ENCODE measurements at regions not wholly inside any gene's neighbourhood (a gene's known extent, or its start where the extent isn't known, plus 50 kb on each side); places are given as distances from the start of the nearest gene placed in this dataset.
"Not testable (repeated sequence)": the region's sequence is repeated elsewhere in the genome, so short reads cannot be mapped to it uniquely, and the experiment has no call there.

GRCh38 chr11:97667057-97667456 is 1277.2 kb downstream of the JRKL start:
- no peak for FAIRE-seq
- no peak for DNase-seq (ENCODE audit: extremely low spot score, insufficient read length, low read depth)

DNA sequence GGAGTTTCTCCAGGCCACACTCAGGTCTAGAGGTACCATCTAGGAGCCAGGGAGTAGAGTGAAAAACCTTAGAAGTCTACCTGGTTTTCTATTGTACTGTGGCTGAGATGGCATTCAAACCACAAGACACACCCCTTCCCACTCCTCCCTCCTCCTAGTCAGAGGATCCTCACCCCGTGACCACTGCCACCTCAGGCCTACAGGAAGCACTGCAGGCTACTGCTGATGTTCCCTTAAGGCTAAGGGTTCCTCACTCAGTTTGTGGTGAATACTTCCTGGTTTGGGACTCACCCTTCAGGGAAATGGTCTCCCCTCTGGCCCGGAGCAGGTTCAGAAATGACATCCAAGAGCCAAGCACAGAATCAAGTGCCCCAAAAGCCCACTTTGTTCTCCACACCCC is 1293.9 kb downstream of the JRKL start:
- FAIRE-seq (no peak), DNase-seq (ENCODE audit: extremely low spot score, insufficient read length, low read depth) (no peak)

DNA sequence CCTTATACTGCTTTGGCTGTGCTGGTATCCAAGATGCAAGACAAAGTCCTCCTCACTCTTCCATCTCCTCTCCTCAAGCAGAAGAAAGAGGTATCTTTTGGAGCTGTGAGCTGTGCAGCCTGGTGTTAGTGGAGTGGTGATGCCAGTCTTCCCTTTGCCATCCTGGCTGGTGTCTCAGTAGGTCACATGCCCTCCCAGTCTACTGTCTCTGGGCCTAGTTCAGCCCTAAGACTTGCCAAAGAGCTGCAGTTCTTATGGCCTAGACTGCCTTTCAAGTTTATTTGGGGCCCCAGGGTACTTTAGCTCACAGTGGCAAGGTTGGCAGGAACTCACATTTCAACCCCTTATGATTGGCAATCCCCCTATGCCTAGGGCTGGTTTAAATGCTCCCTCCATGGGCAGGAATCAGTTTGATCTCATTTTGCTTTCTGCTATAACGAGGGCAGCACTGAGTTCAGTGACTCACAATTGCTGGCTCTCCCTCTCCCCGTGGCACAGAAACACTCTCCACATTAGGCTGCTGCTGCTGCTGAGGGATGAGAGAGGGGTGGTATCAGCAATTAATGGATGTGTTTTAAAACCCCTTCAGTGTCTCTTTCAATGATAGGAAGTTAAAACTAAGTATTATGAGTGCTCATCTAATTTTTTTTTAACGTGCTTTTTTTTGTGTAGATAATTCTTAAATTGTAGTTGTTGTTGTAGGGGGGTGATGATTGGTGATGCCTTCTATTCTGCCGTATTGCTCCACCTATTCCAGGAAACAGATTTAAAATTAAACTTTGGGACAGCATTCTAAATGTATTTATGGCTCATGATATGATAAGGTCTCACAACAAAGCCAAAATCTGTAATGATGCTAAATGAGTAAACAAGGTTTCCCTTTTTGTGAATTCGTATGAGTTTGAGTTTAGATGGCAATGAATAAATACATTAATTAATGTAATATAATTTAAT is 1295.0 kb downstream of the JRKL start:
- no peak for FAIRE-seq
- DNase-seq (ENCODE audit: extremely low spot score, insufficient read length, low read depth), result no peak

DNA sequence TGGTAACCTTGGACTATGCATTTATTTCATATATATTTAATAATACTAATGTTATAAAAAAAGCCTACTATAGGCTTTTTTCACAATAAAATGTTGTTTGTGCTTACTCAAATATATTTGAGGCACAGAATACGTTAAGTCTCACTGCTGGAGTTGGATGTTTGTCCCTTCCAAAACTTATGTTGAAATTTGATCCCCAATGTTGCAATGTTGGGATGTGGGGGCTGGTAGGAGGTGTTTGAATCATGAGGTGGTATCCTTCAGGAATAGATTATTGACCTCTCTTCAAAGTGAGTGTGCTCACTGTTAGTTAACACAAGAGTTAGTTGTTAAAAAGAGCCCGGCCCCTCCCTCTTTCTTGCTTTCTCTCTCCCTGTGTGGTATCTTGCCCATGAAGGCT is 1295.9 kb downstream of the JRKL start:
- no peak for FAIRE-seq

GRCh38 chr11:97687111-97687510 is 1297.3 kb downstream of the JRKL start:
- no peak for DNase-seq (ENCODE audit: extremely low spot score, insufficient read length, low read depth)

More for the DNA sequence above, 1295.9 kb downstream of the JRKL start:
- no peak for DNase-seq (ENCODE audit: extremely low spot score, insufficient read length, low read depth)

DNA sequence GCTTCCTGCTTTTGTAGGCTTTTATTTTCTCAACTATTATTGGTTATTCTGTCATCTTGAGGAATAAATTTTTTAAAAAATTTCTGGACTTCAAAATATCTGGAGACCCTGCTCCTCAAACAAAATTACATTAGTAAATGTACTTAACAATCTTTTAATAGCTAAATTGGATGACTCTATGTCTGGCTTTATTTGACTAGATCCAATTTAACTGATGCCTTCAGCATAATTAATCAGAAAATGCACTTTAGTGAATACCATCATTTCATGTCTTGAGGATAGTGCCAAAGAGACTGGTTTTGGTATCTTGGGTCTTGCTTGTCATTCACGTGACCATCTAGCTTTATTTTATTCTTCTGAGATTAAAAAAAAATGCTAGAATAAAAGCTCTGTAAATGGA is 1301.2 kb downstream of the JRKL start:
- FAIRE-seq (no peak), DNase-seq (ENCODE audit: extremely low spot score, insufficient read length, low read depth) (no peak)

More at GRCh38 chr11:97687111-97687510, 1297.3 kb downstream of the JRKL start:
- FAIRE-seq, result no peak

DNA sequence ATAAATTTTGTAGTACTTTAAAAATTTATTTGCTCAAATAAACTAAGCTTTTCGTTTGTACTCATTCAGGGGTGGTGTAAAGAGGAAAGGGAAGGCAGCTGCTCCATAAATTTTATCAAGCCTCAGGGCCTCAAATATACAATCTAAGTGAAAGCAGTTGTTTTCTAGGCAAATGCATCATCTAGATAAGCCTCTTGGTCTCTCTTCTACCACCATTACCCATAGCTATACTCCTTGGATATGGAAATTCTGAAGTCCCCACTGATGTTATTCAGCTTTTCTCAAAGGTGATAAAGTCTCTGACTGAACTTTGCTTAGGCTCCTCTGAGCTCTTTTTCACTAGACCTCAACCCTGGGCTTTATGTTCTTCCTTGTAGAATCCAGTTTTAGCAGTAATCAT is 1313.1 kb downstream of the JRKL start:
- no peak for FAIRE-seq
- DNase-seq (ENCODE audit: extremely low spot score, insufficient read length, low read depth), result no peak

DNA sequence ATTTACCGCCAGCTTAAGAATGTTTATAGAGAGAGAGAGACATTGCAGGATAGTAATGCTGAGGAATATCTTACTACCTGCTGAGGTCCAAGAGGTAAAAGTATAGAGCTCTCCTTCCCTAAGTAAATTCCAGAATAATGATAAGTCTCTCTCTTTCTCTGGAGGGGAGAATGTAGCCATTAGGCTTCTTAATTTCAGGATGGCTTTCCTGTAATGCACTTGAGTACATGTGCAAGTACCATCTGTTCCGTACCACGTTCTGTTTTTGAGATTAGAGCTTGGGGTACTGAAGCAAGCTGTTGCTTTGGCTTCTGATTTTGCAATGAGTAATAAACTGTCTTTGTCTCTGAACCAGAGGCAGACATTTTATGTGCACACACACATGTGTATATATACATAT is 1314.0 kb downstream of the JRKL start:
- FAIRE-seq, result no peak

DNA sequence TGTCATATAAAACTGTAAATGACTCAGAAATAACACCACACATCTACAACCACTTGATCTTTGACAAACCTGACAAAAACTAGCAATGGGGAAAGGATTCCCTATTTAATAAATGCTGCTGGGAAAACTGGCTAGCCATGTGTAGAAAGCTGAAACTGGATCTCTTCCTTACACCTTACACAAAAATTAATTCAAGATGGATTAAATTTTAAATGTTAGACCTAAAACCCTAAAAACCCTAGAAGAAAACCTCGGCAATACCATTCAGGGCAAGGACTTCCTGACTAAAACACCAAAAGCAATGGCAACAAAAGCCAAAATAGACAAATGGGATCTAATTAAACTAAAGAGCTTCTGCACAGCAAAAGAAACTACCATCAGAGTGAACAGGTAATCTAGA is 1315.3 kb upstream of the CNTN5 start:
- FAIRE-seq; DNase-seq (ENCODE audit: extremely low spot score, insufficient read length, low read depth): not testable (repeated sequence)

More for the DNA sequence above, 1314.0 kb downstream of the JRKL start:
- no peak for DNase-seq (ENCODE audit: extremely low spot score, insufficient read length, low read depth)

DNA sequence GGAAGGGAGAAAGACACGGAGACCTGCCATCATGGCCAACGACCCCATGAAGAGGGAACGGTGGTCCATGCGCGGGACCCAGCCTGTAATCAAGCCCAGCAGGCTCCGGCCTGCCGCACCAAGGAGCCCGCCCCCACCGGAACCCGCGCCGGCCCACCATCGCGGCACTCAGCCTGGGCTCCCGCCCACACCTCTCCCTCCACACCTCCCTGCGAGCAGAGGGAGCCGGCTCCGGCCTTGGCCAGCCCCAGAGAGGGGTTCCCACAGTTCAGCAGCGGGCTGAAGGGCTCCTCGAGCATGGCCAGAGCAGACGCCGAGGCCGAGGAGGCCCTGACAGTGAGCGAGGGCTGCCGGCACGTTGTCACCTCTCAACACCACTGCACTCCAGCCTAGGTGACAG is 1302.8 kb upstream of the CNTN5 start:
- FAIRE-seq, result no peak
- DNase-seq (ENCODE audit: extremely low spot score, insufficient read length, low read depth), result no peak

DNA sequence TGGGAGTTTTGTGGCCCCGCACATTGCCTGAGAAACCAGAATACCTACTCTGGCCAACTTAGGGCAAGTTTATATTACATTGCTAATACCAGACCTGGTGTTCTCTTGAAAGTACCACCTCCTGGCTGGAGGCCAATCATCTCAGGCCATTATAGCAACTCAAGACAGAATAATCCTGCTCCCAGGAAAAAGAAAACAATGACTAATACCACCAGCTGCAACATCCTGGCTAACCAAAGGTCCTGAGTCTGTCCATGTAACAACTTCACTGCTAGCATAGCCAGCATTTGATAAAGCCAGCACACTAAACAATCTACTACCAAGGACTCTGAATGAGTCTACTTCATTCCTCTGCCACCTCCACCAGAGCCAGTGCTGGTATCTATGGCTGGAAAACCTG is 1298.7 kb upstream of the CNTN5 start:
- DNase-seq (ENCODE audit: extremely low spot score, insufficient read length, low read depth), result no peak
- FAIRE-seq, result no peak

- FAIRE-seq, result no peak
These were observed 1298.0 kb upstream of the CNTN5 start for GRCh38 chr11:97722721-97723120.

DNA sequence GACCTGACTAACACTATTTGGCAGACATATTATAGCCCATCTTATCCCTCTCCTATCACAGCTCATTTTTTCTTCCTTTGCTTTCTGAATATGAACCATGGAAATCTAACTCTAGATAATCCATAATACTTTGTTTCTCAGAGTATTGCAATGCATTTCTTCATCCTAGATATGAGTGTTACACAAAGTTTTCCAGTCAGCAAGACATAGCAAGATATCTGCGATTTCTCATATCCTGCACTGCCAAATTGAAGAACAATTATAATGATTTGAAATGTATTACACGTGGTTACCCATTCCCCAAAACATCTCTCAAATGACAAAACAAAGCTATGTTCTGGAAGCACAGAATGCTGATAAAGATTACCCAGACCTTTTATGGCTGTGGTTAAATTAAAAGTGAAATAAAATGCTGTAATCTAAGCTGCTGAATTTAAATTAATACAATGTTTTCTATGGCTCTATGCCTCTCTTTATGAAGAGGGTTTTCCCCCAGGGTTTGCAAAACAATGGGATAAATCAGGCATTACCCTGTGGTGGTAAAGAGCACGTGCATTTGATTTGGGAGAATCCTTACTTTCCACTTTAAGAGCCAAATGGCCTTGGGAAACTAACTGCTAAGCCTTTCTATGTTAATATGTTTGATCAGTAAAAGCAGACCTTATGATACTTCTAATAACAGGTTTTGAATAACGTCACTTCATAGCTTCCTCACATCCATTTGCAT is 1291.0 kb upstream of the CNTN5 start:
- DNase-seq (ENCODE audit: extremely low spot score, insufficient read length, low read depth) (no peak), FAIRE-seq (no peak)

More at GRCh38 chr11:97722721-97723120, 1298.0 kb upstream of the CNTN5 start:
- no peak for DNase-seq (ENCODE audit: extremely low spot score, insufficient read length, low read depth)

GRCh38 chr11:97732011-97732632 is 1288.6 kb upstream of the CNTN5 start:
- FAIRE-seq (no peak), DNase-seq (ENCODE audit: extremely low spot score, insufficient read length, low read depth) (no peak)

GRCh38 chr11:97738751-97739150 is 1282.0 kb upstream of the CNTN5 start:
- DNase-seq (ENCODE audit: extremely low spot score, insufficient read length, low read depth) (no peak), FAIRE-seq (no peak)

GRCh38 chr11:97739932-97740800 is 1280.6 kb upstream of the CNTN5 start:
- no peak for DNase-seq (ENCODE audit: extremely low spot score, insufficient read length, low read depth)
- no peak for FAIRE-seq

DNA sequence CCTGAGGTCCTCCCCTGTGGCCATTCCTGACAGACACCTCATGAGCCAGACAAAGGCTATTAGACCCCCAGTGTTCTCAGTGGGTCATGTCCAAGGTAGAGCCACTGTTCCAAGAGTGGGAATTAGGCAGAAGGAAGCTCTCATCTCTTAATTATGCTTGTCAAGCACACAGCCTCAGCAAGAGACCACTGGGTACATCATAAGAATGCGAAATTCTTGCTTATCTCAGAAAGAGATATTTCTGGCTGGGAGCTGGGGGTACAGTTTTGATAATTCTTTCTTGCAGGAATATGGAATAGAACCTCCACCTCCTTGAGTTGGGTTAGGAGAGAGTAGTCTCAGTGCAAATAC is 1280.0 kb upstream of the CNTN5 start:
- FAIRE-seq (no peak), DNase-seq (ENCODE audit: extremely low spot score, insufficient read length, low read depth) (no peak)

GRCh38 chr11:97742717-97743116 is 1278.0 kb upstream of the CNTN5 start:
- no peak for FAIRE-seq
- DNase-seq (ENCODE audit: extremely low spot score, insufficient read length, low read depth), result no peak

DNA sequence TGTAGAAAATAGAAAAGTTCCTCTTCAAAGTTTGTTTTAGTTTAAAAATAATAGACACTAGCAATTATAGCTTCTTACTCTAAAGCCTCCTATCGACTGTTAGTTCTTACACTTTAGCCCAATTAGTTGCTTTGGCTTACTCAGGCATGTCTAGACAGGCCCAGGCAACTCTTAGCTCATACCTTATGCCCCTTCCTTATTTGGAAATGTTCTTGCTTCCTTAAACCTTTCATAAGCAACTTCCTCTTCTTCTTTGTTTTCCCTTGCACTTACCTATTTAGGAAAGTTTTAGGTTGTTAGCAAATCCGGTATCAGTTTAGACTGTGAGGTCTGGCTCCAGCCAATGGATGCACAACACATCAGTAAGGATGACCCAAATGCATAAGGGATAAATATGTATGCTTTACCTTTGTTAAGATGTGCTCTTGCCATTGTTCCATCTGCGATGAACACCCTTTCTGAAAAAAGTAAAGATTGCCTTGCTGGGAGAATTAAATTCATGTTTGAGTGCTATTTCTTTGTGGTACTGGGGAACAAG is 1277.5 kb upstream of the CNTN5 start:
- FAIRE-seq (no peak), DNase-seq (ENCODE audit: extremely low spot score, insufficient read length, low read depth) (no peak)

All from GM18507 (cell line).